Type B pancreatic cell (in vitro differentiated cells): ENCODE measurements at regions not wholly inside any gene's neighbourhood (a gene's known extent, or its start where the extent isn't known, plus 50 kb on each side); places are given as distances from the start of the nearest gene placed in this dataset.

ENCODE experiments used
- DNase-seq: peaks from one replicate; pipeline ENCODE4 v3.0.0; 2021; ENCODE audit warnings: mixed read lengths; ENCODE audit not compliant: unreplicated experiment; ENCODE audit errors: extremely low spot score
- H3K27ac Mint-ChIP-seq: 2 replicates; pipeline ENCODE4 v1.8.0; 2021; ENCODE audit warnings: mild to moderate bottlenecking, mixed read lengths
- H3K27me3 Mint-ChIP-seq: 2 replicates; pipeline ENCODE4 v1.8.0; 2021; ENCODE audit warnings: mixed read lengths
- H3K36me3 Mint-ChIP-seq: 2 replicates; pipeline ENCODE4 v1.8.0; 2021; ENCODE audit warnings: mixed read lengths
- H3K4me1 Mint-ChIP-seq: one replicate; pipeline ENCODE4 v1.8.0; 2021; ENCODE audit warnings: mixed read lengths; ENCODE audit not compliant: unreplicated experiment
- H3K4me3 Mint-ChIP-seq: 2 replicates; pipeline ENCODE4 v1.8.0; 2021; ENCODE audit warnings: mild to moderate bottlenecking, mixed read lengths
- H3K9me3 Mint-ChIP-seq: 2 replicates; pipeline ENCODE4 v1.8.0; 2021; ENCODE audit warnings: mixed read lengths
- TF ChIP-seq, protein P1 (sequence below): fragments of 200-600 bp; sonication (generic); conservative IDR thresholded peaks from 2 replicates; pipeline ENCODE4 v1.5.0; 2021; ENCODE audit warnings: antibody characterized with exemption, mild to moderate bottlenecking

DNA sequence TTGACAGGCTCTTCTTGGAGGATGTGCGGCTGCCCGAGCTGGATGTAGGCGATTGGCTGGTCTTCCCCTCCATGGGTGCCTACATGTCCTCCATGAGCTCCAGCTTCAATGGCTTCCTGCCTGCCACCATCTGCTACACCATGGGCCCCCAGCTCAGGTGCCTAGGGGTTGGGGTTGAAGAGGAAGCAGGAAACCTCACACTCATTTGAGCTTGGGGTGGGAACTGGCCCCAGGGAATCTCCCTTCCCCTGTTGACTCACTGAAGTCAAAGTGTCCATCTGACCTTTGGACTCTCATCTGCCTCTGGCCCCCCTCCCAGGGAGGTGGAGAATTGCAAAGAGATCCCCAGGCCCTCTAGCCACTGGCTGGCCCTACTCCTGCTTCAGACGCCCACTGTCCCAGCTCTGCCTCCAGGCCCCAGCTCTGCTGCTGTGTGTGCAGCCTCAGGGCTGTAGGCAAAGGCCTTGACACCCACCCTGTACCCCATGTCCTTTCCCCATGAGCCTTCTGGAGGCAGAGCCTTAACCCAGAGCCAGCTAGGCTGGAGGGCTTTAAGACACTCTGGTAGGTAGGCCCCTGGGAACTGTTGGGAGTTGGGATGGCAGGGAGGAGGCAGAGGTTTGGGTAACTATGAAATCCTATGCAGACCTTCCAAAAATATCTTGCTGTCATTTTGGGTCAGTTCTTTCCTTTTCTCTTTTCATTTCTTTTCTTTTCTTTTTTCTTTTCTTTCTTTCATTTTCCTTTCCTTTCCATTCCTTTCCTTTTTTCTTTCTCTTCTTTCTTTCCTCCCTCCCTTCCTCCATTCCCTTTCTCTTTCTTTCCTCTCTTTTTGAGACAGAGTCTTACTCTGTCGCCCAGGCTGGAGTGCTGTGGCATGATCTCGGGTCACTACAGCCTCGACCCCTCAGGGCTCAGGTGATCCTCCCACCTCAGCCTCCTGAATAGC, 66.9 kb upstream of the TINAGL1 start:
- peaks cover 5% of the 10 kb centered on the region for H3K9me3 Mint-ChIP-seq

DNA sequence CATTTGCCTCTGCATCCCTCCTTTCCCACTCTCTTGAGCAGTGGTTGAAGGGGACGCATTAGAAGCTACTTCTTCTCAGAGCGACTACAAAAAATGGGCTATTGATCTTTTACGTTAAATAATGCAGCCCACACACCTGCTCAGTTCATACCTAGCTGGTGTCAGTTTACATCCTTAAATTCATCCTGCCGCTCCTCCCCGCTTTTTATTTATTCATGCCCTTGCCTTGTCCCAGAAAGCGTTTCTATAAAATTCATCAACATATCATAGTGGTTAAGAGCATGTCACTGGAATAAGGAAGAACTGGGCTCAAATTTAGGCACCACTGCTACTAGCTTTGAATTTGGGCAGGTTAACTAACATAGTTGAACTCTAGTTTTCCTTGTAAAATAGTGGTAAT, 66.0 kb upstream of the TINAGL1 start:
- DNase-seq, result no peak
- Mint-ChIP-seq H3K27ac (peak overlapping the region; percentile 79), H3K36me3 (no peaks in the 10 kb centered on the region), H3K27me3 (no peaks in the 10 kb centered on the region), H3K4me3 (no peak overlapping the region), H3K4me1 (peaks cover 14% of the 10 kb centered on the region), H3K9me3 (peaks cover 5% of the 10 kb centered on the region)
- TF ChIP-seq, protein P1, sequence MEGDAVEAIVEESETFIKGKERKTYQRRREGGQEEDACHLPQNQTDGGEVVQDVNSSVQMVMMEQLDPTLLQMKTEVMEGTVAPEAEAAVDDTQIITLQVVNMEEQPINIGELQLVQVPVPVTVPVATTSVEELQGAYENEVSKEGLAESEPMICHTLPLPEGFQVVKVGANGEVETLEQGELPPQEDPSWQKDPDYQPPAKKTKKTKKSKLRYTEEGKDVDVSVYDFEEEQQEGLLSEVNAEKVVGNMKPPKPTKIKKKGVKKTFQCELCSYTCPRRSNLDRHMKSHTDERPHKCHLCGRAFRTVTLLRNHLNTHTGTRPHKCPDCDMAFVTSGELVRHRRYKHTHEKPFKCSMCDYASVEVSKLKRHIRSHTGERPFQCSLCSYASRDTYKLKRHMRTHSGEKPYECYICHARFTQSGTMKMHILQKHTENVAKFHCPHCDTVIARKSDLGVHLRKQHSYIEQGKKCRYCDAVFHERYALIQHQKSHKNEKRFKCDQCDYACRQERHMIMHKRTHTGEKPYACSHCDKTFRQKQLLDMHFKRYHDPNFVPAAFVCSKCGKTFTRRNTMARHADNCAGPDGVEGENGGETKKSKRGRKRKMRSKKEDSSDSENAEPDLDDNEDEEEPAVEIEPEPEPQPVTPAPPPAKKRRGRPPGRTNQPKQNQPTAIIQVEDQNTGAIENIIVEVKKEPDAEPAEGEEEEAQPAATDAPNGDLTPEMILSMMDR, result no peak

More for the DNA sequence above, 66.9 kb upstream of the TINAGL1 start:
- no peaks in the 10 kb centered on the region for H3K36me3 Mint-ChIP-seq
- TF ChIP-seq, protein P1, result no peak
- peaks cover 14% of the 10 kb centered on the region for H3K4me1 Mint-ChIP-seq
- DNase-seq, result no peak
- H3K4me3 Mint-ChIP-seq, result no peak overlapping the region
- H3K27me3 Mint-ChIP-seq, result no peaks in the 10 kb centered on the region
- peak overlapping the region; percentile 49 for H3K27ac Mint-ChIP-seq

DNA sequence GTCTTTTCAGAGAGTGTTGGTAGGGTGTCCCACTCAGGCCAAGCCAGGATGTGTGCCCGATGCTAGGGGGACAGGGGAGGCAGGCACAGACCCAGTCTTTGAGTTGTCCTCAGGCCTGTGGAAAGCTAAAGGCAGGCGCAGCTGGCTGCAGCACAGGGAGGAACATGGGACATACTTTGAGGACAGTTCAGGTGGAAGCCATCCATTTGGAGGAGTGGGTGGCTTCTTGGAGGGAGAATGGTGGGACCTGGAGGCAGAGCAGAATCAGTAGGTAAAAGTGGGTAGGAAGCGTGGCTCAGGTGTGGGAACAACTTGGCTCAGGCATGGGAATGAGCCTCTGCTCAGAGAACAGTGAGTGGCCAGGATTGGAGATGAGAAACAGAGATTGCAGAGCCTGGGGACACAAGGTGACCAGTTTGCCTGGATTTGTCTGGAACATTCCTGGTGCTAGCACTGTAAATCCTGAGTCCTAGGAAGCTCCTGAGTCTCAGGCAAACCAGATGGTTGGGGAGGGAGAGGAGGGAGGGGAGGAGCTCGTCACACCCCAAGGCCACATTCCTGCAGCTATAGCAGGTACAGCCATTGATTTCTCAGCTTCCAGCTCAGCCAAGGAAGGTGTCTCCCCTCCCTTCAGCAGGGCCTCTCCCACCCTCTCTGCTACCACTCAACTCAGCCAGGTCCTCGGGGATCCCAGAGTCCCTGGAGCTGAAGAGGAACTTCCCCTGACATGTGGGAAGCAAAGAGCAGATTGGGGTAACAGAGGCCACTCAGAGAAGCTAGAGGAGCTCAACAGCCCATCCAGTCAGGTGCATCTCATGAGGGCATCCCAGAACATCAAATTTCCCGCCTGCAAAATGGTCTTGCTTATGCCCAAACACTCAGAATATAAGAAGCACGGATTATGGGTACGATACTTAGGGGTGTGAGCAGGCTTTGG, 65.2 kb upstream of the TINAGL1 start:
- Mint-ChIP-seq H3K36me3 (no peaks in the 10 kb centered on the region), H3K4me1 (peaks cover 14% of the 10 kb centered on the region), H3K27ac (peak overlapping the region; percentile 79), H3K9me3 (peaks cover 5% of the 10 kb centered on the region), H3K27me3 (no peaks in the 10 kb centered on the region), H3K4me3 (no peak overlapping the region)
- no peak for DNase-seq
- TF ChIP-seq, protein P1, result no peak

DNA sequence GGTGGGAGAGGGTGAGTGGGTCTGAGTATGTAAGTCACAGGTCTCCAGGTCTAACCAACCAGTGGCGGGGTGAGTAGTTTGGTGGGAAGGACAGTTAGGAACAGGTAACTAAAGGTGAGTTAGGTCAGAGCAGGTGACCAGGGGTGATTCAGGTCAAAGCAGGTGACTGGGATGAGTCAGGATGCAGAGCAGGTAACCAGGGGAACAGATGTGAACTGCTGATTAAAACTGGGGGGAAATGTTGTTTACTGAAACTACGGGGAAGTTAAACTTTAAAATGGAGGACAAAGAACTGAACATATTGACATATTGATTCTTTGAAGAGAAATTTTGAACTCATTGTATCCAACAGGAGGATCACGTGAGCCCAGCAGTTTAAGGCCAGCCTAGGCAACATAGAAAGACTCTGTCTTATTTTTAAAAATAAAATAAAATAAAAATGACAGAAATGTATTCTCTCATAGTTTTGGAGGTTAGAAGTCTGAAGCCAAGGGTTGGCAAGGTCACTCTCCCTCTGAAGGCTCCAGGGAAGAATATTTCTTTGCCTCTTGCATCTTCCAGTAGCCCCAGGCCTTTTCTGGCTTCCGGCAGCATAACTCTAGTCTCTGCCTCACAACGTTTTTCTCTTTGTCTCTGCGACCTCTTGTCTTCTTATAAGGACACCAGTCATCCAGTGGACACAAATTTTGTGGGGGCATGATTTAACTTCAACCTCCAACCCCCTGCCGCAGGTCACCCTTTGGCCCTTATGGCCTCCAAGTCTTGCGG, 64.3 kb upstream of the TINAGL1 start:
- Mint-ChIP-seq H3K27ac (peak overlapping the region; percentile 79), H3K4me1 (peaks cover 14% of the 10 kb centered on the region), H3K27me3 (no peaks in the 10 kb centered on the region), H3K4me3 (no peak overlapping the region), H3K9me3 (peaks cover 5% of the 10 kb centered on the region), H3K36me3 (no peaks in the 10 kb centered on the region)
- TF ChIP-seq, protein P1, result no peak
- DNase-seq, result no peak

DNA sequence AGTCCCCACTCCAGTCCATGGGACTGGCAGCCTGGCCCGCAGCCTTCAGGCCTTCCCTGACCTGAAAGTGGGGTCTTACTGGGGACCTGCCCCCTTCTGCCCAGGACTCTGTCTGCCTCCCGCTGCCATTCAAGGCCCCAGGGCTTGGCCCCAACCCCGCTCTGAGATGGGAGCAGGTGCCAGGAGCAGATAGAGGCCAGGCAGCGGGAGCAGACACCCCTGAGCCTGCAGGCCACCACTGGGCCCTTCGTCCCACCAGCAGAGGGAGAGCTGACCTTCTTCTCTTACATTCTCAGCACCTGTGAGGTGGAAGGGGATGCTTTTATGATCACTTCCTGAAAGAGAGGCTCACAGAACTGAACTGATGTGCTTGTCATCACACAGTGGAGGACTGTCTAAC, 62.2 kb upstream of the TINAGL1 start:
- no peak for DNase-seq
- Mint-ChIP-seq H3K9me3 (peaks cover 5% of the 10 kb centered on the region), H3K27ac (no peak overlapping the region), H3K27me3 (peaks cover under 1% of the 10 kb centered on the region), H3K36me3 (no peaks in the 10 kb centered on the region), H3K4me1 (peaks cover 14% of the 10 kb centered on the region), H3K4me3 (no peak overlapping the region)
- TF ChIP-seq, protein P1, result no peak
